ENCODE measurements at regions not wholly inside any gene's neighbourhood (a gene's known extent, or its start where the extent isn't known, plus 50 kb on each side); places are given as distances from the start of the nearest gene placed in this dataset.
A peak's percentile ranks its signal among the peaks of the same experiment; 100 is the strongest.

GRCh38 chr2:203789618-203790017 is 78.0 kb upstream of the CTLA4 start:
- no peak overlapping the region for H3K4me3 Mint-ChIP-seq
- no peak for ATAC-seq
- ChIA-PET POLR2A (no interaction called here), CTCF (interaction anchor here (0.7 to 0.8 kb wide), 2 partner anchors 15 to 37 kb away, joined by 3 read pairs; no protein-coding TSS in a partner anchor)
- no peaks in the 10 kb centered on the region for H3K9me3 Mint-ChIP-seq (ENCODE audit: low read depth)
- intact Hi-C loops (cut with DNase I, micrococcal nuclease) = no loop called here
- peaks cover 15% of the 10 kb centered on the region for H3K4me1 Mint-ChIP-seq
- no peak overlapping the region for H3K27ac Mint-ChIP-seq
- no peaks in the 10 kb centered on the region for H3K27me3 Mint-ChIP-seq
- no peaks in the 10 kb centered on the region for H3K36me3 Mint-ChIP-seq (ENCODE audit: low read depth)
- no peak for DNase-seq

GRCh38 chr2:203790134-203790852 is 77.3 kb upstream of the CTLA4 start:
- intact Hi-C loops (cut with DNase I, micrococcal nuclease) = no loop called here
- Mint-ChIP-seq H3K9me3 (ENCODE audit: low read depth) (no peaks in the 10 kb centered on the region), H3K36me3 (ENCODE audit: low read depth) (no peaks in the 10 kb centered on the region), H3K27me3 (no peaks in the 10 kb centered on the region), H3K4me3 (no peak overlapping the region), H3K4me1 (peaks cover 13% of the 10 kb centered on the region), H3K27ac (no peak overlapping the region)
- DNase-seq = no peak
- no peak for ATAC-seq
- ChIA-PET CTCF (no interaction called here), POLR2A (no interaction called here)

- intact Hi-C loops (cut with DNase I, micrococcal nuclease) = no loop called here
- DNase-seq (no peak), ATAC-seq (no peak)
- CTCF ChIA-PET = interaction anchor here (0.7 to 1.5 kb wide), 3 partner anchors 17 to 118 kb away, joined by 3 read pairs; no protein-coding TSS in a partner anchor
- Mint-ChIP-seq H3K27me3 (no peaks in the 10 kb centered on the region), H3K4me3 (no peak overlapping the region), H3K27ac (no peak overlapping the region), H3K4me1 (peaks cover 35% of the 10 kb centered on the region), H3K9me3 (ENCODE audit: low read depth) (peaks cover 10% of the 10 kb centered on the region), H3K36me3 (ENCODE audit: low read depth) (peaks cover 9% of the 10 kb centered on the region)
- POLR2A ChIA-PET = interaction anchor here (0.7 kb wide), 1 partner anchor 110 kb away, joined by 4 read pairs; no protein-coding TSS in a partner anchor
Measured at GRCh38 chr2:203796248-203797010, 71.1 kb upstream of the CTLA4 start.

- intact Hi-C loops (cut with DNase I, micrococcal nuclease) = no loop called here
- ChIA-PET CTCF (interaction anchor here (0.7 to 1.5 kb wide), 3 partner anchors 16 to 117 kb away, joined by 3 read pairs; no protein-coding TSS in a partner anchor), POLR2A (no interaction called here)
- Mint-ChIP-seq H3K4me3 (no peak overlapping the region), H3K27me3 (no peaks in the 10 kb centered on the region), H3K9me3 (ENCODE audit: low read depth) (peaks cover 10% of the 10 kb centered on the region), H3K4me1 (peaks cover 40% of the 10 kb centered on the region), H3K27ac (no peak overlapping the region), H3K36me3 (ENCODE audit: low read depth) (peaks cover 9% of the 10 kb centered on the region)
- ATAC-seq (no peak), DNase-seq (no peak)
Measured at GRCh38 chr2:203797276-203797675, 70.3 kb upstream of the CTLA4 start.

- intact Hi-C loops (cut with DNase I, micrococcal nuclease) = no loop called here
- H3K4me3 Mint-ChIP-seq = no peak overlapping the region
- H3K27ac Mint-ChIP-seq = no peak overlapping the region
- H3K27me3 Mint-ChIP-seq = no peaks in the 10 kb centered on the region
- POLR2A ChIA-PET = no interaction called here
- peaks cover 10% of the 10 kb centered on the region for H3K9me3 Mint-ChIP-seq (ENCODE audit: low read depth)
- H3K4me1 Mint-ChIP-seq = peaks cover 45% of the 10 kb centered on the region
- CTCF ChIA-PET = interaction anchor here (0.7 to 1.5 kb wide), 5 partner anchors 10 to 117 kb away, joined by 3 read pairs; no protein-coding TSS in a partner anchor
- DNase-seq (no peak), ATAC-seq (no peak)
- H3K36me3 Mint-ChIP-seq (ENCODE audit: low read depth) = peaks cover 9% of the 10 kb centered on the region
Measured at GRCh38 chr2:203797712-203798111, 69.9 kb upstream of the CTLA4 start.

- peaks cover 11% of the 10 kb centered on the region for H3K36me3 Mint-ChIP-seq (ENCODE audit: low read depth)
- H3K27me3 Mint-ChIP-seq = no peaks in the 10 kb centered on the region
- H3K9me3 Mint-ChIP-seq (ENCODE audit: low read depth) = peaks cover 10% of the 10 kb centered on the region
- DNase-seq (no peak), ATAC-seq (no peak)
- H3K27ac Mint-ChIP-seq = no peak overlapping the region
- ChIA-PET POLR2A (no interaction called here), CTCF (interaction anchor here (0.7 to 1.3 kb wide), 7 partner anchors 11 to 312 kb away, joined by 3 to 7 read pairs (median 3); no protein-coding TSS in a partner anchor)
- H3K4me1 Mint-ChIP-seq = peaks cover 53% of the 10 kb centered on the region
- intact Hi-C loops (cut with DNase I, micrococcal nuclease) = no loop called here
- H3K4me3 Mint-ChIP-seq = no peak overlapping the region
Measured at GRCh38 chr2:203798296-203799087, 69.1 kb upstream of the CTLA4 start.

GRCh38 chr2:203799908-203800307 is 67.7 kb upstream of the CTLA4 start:
- Mint-ChIP-seq H3K9me3 (ENCODE audit: low read depth) (peaks cover 13% of the 10 kb centered on the region), H3K27ac (peak overlapping the region; percentile 55), H3K27me3 (no peaks in the 10 kb centered on the region), H3K36me3 (ENCODE audit: low read depth) (peaks cover 14% of the 10 kb centered on the region), H3K4me1 (peaks cover 66% of the 10 kb centered on the region), H3K4me3 (no peak overlapping the region)
- POLR2A ChIA-PET = interaction anchor here (0.6 to 0.8 kb wide), 2 partner anchors 12 to 297 kb away, joined by 4 read pairs; no protein-coding TSS in a partner anchor
- intact Hi-C loops (cut with DNase I, micrococcal nuclease) = loop anchor here in 1 of 2 experiments (5.0 kb wide), 1 partner anchor 218 kb away; no protein-coding TSS in a partner anchor
- ATAC-seq (peak; percentile 45), DNase-seq (peak; percentile 48)
- CTCF ChIA-PET = interaction anchor here (0.9 to 1.9 kb wide), 3 partner anchors 9 to 79 kb away, joined by 3 to 6 read pairs (median 3); no protein-coding TSS in a partner anchor

- CTCF ChIA-PET = interaction anchor here (0.6 to 1.9 kb wide), 3 partner anchors 8 to 109 kb away, joined by 3 to 6 read pairs (median 5); no protein-coding TSS in a partner anchor
- Mint-ChIP-seq H3K4me1 (peaks cover 72% of the 10 kb centered on the region), H3K27me3 (no peaks in the 10 kb centered on the region), H3K9me3 (ENCODE audit: low read depth) (peaks cover 16% of the 10 kb centered on the region), H3K4me3 (no peak overlapping the region), H3K27ac (peak overlapping the region; percentile 35), H3K36me3 (ENCODE audit: low read depth) (peaks cover 18% of the 10 kb centered on the region)
- ATAC-seq = no peak
- no peak for DNase-seq
- intact Hi-C loops (cut with DNase I, micrococcal nuclease) = loop anchor here in 1 of 2 experiments (5.0 kb wide), 1 partner anchor 218 kb away; no protein-coding TSS in a partner anchor
- POLR2A ChIA-PET = no interaction called here
Measured at GRCh38 chr2:203800783-203801182, 66.8 kb upstream of the CTLA4 start.

- intact Hi-C loops (cut with DNase I, micrococcal nuclease) = loop anchor here (2.0 to 5.0 kb wide), 3 partner anchors 40 to 220 kb away; partner anchors contain the start of gene CD28 (in 1 of the 2)
- ChIA-PET CTCF (interaction anchor here (1.7 to 4.5 kb wide), 3 partner anchors 11 to 38 kb away, joined by 3 to 36 read pairs (median 4); no protein-coding TSS in a partner anchor), POLR2A (interaction anchor here (0.6 to 1.9 kb wide), 8 partner anchors 9 to 112 kb away, joined by 3 to 14 read pairs (median 4); no protein-coding TSS in a partner anchor)
- peak; percentile 79 for DNase-seq
- H3K36me3 Mint-ChIP-seq (ENCODE audit: low read depth) = peaks cover 22% of the 10 kb centered on the region
- H3K27me3 Mint-ChIP-seq = no peaks in the 10 kb centered on the region
- H3K4me3 Mint-ChIP-seq = peak overlapping the region; percentile 17
- peak; percentile 85 for ATAC-seq
- peaks cover 22% of the 10 kb centered on the region for H3K9me3 Mint-ChIP-seq (ENCODE audit: low read depth)
- H3K4me1 Mint-ChIP-seq = peaks cover 87% of the 10 kb centered on the region
- H3K27ac Mint-ChIP-seq = peak overlapping the region; percentile 82
Measured at GRCh38 chr2:203802342-203803052, 65.1 kb upstream of the CTLA4 start.

- DNase-seq (no peak), ATAC-seq (no peak)
- Mint-ChIP-seq H3K4me1 (peaks cover 88% of the 10 kb centered on the region), H3K27ac (peak overlapping the region; percentile 82), H3K9me3 (ENCODE audit: low read depth) (peaks cover 22% of the 10 kb centered on the region), H3K36me3 (ENCODE audit: low read depth) (peaks cover 22% of the 10 kb centered on the region), H3K4me3 (peak overlapping the region; percentile 17), H3K27me3 (no peaks in the 10 kb centered on the region)
- intact Hi-C loops (cut with DNase I, micrococcal nuclease) = loop anchor here (2.0 to 5.0 kb wide), 3 partner anchors 40 to 221 kb away; partner anchors contain the start of gene CD28 (in 1 of the 2)
- ChIA-PET POLR2A (interaction anchor here (0.6 to 1.9 kb wide), 10 partner anchors 8 to 111 kb away, joined by 3 to 14 read pairs (median 4); no protein-coding TSS in a partner anchor), CTCF (interaction anchor here (1.0 to 4.5 kb wide), 6 partner anchors 11 to 318 kb away, joined by 3 to 36 read pairs (median 4); no protein-coding TSS in a partner anchor)
Measured at GRCh38 chr2:203803053-203803429, 64.5 kb upstream of the CTLA4 start.

Data from activated CD4-positive, alpha-beta T cell treated with anti-CD3 and anti-CD28 coated beads for 36 hours (primary cell).